NOMO-1 treated with dmso at 0.1 percent for 144 hours (cell line): ENCODE measurements at regions not wholly inside any gene's neighbourhood (a gene's known extent, or its start where the extent isn't known, plus 50 kb on each side); places are given as distances from the start of the nearest gene placed in this dataset.
"Not testable (repeated sequence)": the region's sequence is repeated elsewhere in the genome, so short reads cannot be mapped to it uniquely, and the experiment has no call there.

Source experiments
- DNase-seq: peaks from one replicate; lab custom pipeline; 2025; ENCODE audit not compliant: unreplicated experiment; lab: John Stamatoyannopoulos, UW

GRCh38 chrX:16067886-16068515 is 55.4 kb upstream of the GRPR start:
- DNase-seq: no peak

DNA sequence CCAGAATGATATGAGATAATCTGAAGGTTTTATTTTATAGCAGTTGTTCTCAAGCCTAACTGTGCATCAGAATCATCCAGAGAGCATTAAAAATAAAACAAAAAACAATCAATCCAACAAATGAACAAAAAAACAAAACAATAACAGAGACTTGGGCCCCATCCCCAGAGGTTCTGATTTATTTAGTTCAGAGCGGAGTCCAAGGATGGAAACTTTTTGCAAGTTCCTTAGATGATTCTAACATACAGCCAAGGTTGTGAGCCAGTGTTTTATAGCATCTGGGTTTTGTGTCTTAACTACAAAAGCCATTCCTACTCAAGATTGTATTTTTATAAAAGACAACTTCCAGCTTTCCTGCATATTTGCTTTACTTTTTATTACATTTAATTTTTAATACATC is 59.4 kb upstream of the GRPR start:
- DNase-seq: no peak

- no peak for DNase-seq
Measured at GRCh38 chrX:16063141-16063540, 60.2 kb upstream of the GRPR start.

GRCh38 chrX:16061296-16061695 is 62.1 kb upstream of the GRPR start:
- DNase-seq: no peak

- no peak for DNase-seq
Measured at GRCh38 chrX:16060252-16060651, 63.1 kb upstream of the GRPR start.

DNA sequence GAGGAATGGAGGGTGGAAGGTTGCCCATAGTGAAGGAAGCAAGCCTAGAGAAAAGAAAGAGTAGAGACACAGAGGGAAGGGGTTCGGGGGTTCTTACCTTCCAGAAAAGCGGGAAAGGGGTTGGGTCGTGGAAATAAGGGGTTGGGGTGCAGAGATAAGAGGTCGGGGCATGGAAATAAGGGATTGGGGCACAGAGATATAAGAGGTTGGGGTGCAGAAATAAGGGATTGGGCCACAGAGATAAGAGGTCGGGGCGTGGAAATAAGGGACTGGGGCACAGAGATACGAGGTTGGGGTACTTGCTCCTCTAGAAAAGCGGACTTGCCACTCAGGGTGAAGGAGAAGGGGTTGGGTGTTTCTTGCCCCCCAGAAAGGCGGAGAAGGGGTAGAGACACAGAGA is 74.2 kb upstream of the GRPR start:
- not testable (repeated sequence) for DNase-seq

DNA sequence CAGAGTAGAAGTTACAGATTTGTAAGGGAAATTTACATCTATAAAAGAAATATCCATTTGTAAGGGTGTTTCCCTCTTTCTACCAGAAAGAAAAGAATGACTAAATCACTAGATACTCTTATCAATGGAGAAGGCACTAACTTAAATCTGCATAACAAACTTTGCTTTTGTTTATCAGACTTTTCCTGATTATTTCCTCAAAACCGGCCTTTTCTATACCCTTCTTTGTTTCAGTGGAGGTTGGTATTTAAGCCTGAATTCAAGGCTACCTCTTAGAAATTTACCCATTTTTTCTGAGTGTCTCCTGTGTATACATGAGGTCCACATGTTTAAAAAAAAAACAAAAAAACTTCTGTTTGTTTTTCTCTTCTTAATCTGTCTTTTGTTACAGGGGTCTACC is 80.4 kb upstream of the GRPR start:
- DNase-seq: no peak

- DNase-seq: no peak
Measured at GRCh38 chrX:16039834-16040233, 83.5 kb upstream of the GRPR start.

GRCh38 chrX:16039363-16039762 is 84.0 kb upstream of the GRPR start:
- no peak for DNase-seq

DNA sequence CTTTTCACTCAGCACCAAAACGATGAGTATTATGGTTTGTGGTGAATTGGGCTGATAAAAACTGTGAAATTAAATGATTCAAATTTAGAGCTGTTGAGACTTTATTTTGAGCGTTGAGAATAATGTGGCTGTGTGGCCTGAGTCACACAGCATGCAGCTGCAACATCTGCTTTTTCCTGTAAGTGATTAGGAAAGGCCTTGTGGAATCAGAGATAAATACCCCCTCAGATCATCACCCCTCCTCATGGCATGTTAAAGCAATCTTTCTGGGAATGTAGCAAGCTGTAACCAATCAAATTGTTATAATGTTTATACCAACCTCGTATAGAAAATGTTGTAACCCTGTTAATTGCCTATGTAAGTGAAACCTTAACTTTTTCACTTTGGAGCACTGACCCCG is 90.0 kb upstream of the GRPR start:
- no peak for DNase-seq

GRCh38 chrX:16028576-16028975 is 94.8 kb upstream of the GRPR start:
- peak; percentile 50 for DNase-seq

- peak; percentile 17 for DNase-seq
Measured at GRCh38 chrX:16023790-16024734, 99.3 kb upstream of the GRPR start.

- no peak for DNase-seq
Measured at GRCh38 chrX:16022580-16023200, 100.7 kb upstream of the GRPR start.

GRCh38 chrX:16018291-16018690 is 105.1 kb upstream of the GRPR start:
- no peak for DNase-seq

GRCh38 chrX:16014171-16014570 is 109.2 kb upstream of the GRPR start:
- DNase-seq: no peak

- no peak for DNase-seq
Measured at GRCh38 chrX:16012250-16012649, 111.1 kb upstream of the GRPR start.

DNA sequence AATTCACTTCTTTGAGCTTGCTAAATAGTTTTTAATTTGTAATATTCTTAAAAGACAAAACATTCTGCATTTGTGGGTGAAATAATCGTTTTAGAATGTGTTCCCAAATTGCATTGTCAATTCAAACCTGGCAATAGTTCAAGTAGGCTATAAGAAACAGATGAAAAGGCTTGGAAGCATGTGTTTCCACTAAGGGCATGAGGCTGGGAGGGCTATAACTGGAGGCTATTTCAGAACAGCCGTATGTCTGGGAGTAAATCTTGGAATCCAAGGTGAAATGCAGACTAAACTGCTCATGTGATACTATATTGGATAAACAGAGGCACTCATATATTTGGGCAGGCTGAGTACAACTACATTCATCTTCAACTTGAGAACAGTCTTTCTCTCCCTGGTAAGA is 117.4 kb upstream of the GRPR start:
- DNase-seq: no peak

DNA sequence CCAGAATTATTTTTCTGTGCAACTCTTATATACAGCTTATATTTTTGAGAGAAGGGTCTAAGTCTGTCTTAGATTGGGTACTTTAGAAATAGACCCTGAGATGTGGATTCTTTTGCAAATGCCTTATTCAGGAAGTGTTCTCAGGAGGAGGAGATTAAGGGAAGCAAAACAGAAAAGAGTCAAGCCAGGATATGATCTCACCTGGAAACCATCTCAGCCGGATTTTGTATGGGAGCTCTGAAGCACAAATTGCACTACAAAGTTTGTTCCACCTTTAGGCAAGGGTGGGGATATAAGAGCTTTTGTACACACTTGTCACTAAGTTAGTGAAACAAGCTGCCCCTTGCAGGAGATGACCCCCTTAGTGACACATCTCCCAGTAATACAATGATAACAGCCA is 121.2 kb upstream of the GRPR start:
- no peak for DNase-seq

DNA sequence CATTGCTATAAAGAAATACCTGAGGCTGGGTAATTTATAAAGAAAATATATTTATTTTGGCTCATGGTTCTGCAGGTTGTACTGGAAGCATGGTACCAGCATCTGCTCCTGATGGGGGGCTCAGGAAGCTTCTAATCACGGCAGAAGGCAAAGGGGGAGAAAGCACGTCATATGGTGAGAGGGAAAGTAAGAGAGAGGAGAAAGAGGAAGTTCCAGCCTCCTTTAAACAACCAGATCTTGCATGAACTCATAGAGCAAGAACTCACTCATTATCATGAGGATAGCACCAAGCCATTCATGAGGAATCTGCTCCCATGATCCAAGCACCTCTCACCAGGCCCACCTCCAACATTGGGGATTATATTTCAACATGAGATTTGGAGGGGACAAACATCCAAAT is 125.0 kb upstream of the GRPR start:
- no peak for DNase-seq

DNA sequence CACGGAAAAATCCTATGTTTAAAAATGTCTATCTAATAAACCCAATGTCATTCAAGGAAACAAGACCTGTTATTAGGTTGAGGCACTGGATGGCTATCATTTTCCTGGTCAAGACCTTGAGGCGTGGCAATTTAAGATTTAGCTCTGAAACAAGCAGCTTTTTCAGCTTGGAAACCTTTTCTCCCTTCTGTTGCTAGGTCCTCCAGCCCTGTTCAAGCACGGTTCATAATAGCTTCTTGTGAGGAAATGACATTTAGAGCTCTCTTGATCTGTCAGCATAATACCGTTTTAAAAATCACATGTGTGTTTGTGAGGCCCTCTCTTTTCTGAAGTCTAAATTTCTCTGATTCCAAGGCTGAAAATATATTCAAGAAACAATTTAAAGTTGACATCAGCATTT is 133.6 kb upstream of the GRPR start:
- DNase-seq: no peak

DNA sequence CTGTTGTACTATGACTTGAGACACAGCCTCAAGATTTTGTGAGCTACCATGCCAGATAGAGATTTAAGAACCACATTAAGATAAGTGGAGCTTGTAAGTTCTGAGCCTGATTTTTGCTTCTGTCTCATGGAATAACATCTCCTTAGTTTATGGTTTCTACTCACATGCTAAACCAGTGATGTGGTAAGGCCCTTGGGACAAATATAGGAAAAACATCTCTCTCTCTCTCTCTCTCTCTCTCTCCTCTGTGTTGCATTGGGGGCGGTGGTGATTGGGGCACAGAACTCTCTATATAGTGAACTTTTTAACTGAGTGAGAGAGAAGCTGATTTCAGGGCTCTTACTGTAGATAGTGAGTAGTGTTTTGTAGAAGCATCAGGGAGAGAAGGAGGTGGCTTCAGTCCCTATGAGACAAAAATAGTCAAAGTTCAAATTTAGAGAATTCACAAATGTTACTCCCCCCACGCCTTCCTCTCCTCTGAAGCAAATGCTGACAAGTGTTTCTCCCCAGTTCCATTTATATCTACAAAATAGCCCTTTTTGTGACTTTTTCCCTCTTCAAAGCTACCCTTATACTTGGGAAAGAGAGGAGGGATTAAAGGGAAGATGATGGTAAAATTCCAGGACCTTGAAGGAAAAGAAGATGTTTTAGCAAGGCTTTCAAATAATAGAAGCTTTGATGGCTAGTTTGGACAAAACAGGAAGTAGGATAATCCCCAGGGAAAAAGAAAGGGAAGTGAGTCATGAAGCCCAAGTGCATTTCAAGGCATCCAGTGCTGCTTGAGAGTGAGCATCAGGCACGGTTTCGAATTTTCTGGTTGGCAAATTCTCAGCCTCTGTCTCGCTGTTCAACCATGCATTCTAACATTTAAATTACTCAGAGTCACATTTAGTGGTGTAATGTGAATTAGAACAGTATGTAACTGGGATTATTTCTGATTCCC is 134.3 kb upstream of the AP1S2 start:
- no peak for DNase-seq
